GM10266 (cell line): ENCODE measurements at regions not wholly inside any gene's neighbourhood (a gene's known extent, or its start where the extent isn't known, plus 50 kb on each side); places are given as distances from the start of the nearest gene placed in this dataset.
"Not testable (repeated sequence)": the region's sequence is repeated elsewhere in the genome, so short reads cannot be mapped to it uniquely, and the experiment has no call there.

Experiments
- DNase-seq: peaks from one replicate; pipeline ENCODE4 v3.0.0; 2012; ENCODE audit errors: extremely low spot score
- TF ChIP-seq, protein P1 (sequence below): IDR thresholded peaks from 2 replicates; pipeline ENCODE4 v1.5.1; 2012; ENCODE audit warnings: mild to moderate bottlenecking, low read depth; ENCODE audit not compliant: control insufficient read depth, insufficient read depth; ENCODE audit errors: missing control alignments

DNA sequence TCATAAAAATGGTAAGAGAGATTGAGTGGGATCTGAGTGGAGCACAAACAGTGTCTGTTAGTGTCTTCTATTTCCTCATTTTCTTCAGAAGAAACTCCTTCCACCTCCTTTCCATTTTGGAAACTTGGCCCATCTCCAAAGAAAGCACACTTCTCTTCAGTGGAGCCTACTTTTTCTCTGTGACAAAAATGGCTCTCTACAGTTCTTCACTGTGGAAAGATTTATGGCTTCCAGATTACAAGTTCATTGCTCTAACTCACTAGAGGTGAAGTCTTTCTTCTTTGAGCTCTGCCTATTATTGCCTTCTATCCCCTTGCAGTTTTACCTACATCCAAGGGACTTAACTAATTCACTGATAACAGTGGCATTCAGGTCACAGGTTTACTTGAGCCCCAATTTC is 325.8 kb downstream of the ANTXR2 start:
- TF ChIP-seq, protein P1, sequence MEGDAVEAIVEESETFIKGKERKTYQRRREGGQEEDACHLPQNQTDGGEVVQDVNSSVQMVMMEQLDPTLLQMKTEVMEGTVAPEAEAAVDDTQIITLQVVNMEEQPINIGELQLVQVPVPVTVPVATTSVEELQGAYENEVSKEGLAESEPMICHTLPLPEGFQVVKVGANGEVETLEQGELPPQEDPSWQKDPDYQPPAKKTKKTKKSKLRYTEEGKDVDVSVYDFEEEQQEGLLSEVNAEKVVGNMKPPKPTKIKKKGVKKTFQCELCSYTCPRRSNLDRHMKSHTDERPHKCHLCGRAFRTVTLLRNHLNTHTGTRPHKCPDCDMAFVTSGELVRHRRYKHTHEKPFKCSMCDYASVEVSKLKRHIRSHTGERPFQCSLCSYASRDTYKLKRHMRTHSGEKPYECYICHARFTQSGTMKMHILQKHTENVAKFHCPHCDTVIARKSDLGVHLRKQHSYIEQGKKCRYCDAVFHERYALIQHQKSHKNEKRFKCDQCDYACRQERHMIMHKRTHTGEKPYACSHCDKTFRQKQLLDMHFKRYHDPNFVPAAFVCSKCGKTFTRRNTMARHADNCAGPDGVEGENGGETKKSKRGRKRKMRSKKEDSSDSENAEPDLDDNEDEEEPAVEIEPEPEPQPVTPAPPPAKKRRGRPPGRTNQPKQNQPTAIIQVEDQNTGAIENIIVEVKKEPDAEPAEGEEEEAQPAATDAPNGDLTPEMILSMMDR, result no peak

DNA sequence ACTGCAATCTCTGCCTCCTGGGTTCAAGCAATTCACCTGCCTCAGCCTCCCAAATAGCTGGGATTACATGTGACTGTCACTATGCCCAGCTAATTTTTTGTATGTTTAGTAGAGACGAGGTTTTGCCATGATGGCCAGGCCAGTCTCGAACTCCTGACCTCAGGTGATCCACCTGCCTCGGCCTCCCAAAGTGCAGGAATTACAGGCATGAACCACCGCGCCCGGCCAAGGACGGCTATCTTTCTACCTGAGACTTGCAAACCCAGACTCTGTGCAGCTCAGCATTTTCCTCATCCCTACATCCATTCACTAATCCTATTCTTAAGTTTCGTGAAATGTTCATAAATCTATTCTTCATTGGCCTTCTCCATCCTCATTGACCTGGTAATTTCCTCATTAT is 330.0 kb downstream of the ANTXR2 start:
- TF ChIP-seq, protein P1, result no peak
- no peak for DNase-seq

More for the DNA sequence above, 325.8 kb downstream of the ANTXR2 start:
- DNase-seq, result no peak

DNA sequence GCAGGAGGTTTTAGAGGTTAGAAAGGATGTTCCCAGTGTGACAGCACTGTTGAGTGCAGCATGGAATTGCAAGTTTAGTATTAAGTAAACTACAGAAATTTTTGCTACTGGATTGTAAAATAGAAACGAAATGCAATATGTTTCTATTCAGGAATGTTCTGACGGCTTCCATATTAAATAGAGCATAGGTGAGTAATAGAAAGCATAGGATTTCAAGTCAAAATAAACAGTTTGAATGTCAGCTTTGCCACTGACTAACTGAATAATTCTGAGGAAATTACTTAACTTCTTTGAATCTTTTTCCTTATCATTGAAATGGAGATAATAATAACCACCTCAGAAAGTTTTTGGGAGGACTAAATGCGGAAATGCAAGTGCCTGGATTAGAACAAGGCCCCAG is 331.9 kb upstream of the GK2 start:
- DNase-seq, result no peak
- TF ChIP-seq, protein P1, result no peak

DNA sequence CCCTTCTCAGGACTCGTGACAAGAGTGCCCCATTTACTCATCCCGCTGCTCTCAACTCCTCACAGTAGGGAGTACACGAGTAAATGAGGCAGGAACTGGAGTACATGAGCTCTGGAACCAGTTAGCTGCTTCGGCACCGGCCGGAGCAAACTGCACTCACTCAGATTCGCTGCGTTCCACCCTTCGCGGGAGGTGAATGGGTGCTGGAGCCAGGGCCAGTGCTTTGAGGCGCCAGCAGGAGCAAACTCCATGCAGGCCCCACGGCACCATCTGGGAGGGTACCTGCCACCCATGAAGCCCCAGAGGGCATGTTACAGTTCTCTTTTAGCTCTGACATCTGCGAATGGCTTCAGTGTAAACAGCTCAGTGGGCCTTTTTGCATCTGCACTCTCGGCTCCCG is 315.5 kb upstream of the GK2 start:
- TF ChIP-seq, protein P1, result no peak
- no peak for DNase-seq

DNA sequence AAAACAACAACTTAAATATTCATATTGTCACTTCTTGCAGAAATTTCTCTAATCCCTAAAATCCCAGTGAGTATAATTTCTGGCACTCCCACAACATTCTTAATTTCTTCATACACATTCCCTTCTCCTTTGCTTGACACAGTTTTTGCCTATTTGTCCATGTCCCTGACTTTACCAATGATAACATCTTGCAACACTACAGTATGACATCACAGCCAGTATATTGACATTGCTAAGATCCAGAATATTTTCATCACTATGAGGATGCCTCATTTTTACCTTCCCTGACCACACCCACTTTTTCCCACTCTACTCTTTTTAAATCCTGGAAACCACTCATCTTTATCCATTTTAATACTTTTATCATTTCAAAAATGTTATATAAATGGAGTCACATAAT is 292.3 kb upstream of the GK2 start:
- no peak for DNase-seq
- TF ChIP-seq, protein P1, result no peak

DNA sequence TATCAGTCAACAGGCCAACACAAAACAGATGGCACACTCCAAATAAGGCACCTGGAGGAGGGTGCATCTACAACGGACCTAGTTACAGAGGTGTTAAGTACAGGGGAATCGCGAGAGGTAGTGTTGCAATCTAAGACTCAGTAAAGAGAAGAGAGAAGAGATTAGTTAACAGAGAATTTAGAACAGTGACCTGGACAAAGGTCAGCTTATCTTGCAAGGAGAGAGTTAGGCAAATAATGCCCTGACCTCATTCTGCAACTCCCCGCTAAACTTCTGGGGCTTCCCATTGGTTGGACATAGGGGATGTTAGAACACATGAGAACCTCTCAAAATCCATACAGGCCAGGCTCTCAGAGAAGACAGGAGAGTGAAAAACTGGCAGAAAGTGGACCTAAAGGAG is 289.4 kb upstream of the GK2 start:
- DNase-seq, result no peak
- TF ChIP-seq, protein P1, result no peak

DNA sequence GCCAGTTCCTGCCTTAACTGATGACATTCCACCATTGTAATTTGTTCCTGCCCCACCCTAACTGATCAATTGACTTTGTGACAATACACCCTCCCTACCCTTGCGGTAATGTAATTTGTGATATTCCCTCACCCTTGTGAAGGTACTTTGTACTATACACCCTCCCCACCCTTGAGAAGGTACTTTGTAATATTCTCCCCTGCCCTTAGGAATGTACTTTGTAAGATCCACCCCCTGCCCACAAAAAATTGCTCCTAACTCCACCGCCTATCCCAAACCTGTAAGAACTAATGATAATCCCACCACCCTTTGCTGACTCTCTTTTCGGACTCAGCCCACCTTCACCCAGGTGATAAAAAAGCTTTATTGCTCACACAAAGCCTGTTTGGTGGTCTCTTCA is 288.5 kb upstream of the GK2 start:
- not testable (repeated sequence) for DNase-seq

DNA sequence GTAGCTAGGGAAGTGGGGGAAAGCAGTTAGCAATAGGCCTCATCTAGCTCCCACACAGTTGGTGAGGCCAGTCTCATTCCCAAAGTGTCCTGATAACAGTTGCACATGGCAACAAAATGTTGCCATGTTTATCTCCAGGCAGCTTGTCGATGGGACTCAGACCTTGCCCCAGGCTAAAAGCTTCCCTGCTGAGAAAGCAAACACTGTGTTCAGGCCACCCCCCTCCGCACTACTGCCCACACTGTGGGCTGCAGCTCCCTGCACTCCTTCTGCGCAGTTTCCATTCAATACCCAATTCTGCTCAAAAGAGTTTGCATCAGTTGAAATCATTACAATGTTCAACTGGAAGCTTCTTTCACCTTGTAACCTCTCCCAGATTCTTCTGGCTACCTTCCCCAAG is 287.8 kb upstream of the GK2 start:
- TF ChIP-seq, protein P1, result no peak

More for the DNA sequence above, 287.8 kb upstream of the GK2 start:
- DNase-seq, result no peak
